NCI-H187 (cell line): ENCODE measurements at regions not wholly inside any gene's neighbourhood (a gene's known extent, or its start where the extent isn't known, plus 50 kb on each side); places are given as distances from the start of the nearest gene placed in this dataset.

Source experiments
- DNase-seq, 2 experiments: peaks; one replicate each; lab custom pipeline; 2025; lab: John Stamatoyannopoulos, UW

- no peak for DNase-seq
Measured at GRCh38 chr3:15952543-15953175, 154.9 kb upstream of the ANKRD28 start.

DNA sequence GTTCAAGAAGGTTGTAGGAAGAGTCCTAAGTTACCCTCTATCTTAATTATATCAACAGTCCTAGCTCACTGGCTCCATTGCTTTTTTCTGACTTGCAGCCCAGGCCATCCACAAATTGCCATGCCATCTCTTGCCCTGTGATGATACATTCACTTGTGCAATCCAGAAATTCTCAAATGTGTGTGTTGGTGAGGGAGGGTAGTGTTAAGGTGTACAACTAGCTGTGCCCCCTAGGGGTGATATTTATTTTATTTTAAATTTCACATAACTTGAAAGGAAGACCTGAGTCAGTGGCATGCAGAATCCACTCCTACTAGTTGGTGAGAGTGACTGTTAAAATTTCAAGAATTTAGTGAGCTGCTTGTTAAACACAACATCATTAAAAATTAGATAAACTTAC lies 156.1 kb upstream of the ANKRD28 start:
- no peak for DNase-seq

- no peak for DNase-seq
Measured at GRCh38 chr3:15955968-15956367, 158.2 kb upstream of the ANKRD28 start.

DNA sequence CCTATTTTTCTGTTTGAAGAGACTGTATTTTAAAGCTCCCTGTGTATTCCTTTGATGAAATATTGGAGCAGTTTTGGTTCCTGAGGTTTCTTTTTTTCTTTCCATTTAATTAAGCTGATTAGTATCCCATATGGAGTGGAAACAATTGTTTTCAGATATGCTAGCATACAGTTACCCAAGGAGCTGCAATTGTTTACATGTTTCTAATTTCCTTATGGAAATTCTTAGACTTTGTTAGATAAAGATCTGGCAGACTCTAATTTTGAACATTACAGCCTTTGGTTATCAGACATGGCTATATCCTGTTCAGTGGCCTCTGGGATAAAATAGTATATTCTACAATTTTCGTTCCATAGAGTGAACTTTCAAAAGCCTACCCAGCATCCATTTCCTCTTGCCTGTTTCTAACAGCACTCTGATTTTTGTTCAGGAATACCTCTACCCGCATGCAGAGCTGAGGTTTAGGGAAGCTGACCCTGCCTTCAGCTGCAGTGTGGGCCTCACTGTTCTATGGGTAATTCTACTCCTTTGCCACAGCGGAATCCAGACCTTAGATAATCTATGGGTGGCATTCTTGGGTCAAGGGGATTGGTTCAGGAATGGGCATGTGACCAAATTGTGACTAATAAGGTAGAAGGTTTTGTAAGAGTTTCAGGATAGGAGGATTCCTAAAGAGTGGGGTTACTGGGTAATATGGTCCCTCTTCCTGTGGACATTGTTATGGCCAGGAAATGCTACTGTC lies 161.1 kb upstream of the ANKRD28 start:
- no peak for DNase-seq

DNA sequence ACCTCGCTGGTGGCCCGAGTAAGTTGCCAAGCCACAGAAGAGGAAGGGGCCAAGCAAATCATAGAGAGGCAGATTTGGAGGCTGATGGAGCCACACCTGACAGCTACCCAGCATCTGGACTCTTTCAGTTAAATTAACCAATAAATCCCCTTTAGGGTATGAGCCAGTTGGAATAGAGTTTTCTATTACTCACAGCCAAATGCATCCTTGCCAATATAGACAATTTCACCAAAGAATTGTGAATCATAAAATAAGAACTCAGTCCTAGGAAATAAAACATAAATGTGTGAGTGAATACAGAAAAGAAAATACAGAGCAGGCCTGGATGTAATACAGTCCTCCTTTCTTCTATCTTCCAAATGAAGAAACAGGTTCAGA lies 161.6 kb upstream of the ANKRD28 start:
- DNase-seq = no peak

- no peak for DNase-seq
Measured at GRCh38 chr3:15964605-15965442, 167.0 kb upstream of the ANKRD28 start.

GRCh38 chr3:15967577-15967976 lies 169.8 kb upstream of the ANKRD28 start:
- no peak for DNase-seq

GRCh38 chr3:15969874-15970640 lies 172.3 kb upstream of the ANKRD28 start:
- DNase-seq = no peak

- no peak for DNase-seq
Measured at GRCh38 chr3:15973414-15973813, 175.6 kb upstream of the ANKRD28 start.

GRCh38 chr3:15973940-15974339 lies 176.2 kb upstream of the ANKRD28 start:
- no peak for DNase-seq

DNA sequence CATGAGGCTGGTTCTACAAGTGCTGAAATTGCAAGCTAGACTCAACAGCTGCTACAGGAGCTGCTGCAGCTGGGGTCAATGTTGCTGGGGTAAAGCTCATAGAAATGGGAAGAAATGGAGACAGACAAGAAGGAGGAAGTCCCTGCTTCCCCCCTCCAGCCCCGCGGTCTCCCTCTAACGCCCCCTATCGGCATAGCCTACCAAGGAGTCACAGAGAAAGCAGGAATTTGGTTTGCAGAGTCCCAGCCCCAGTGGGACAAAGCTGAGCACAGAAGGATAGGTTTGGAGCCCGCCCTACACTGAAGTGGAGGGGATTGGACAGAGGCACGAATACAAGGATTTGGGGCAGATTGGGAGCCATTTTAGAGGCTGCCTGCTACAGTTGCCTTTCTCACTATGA lies 176.9 kb upstream of the ANKRD28 start:
- no peak for DNase-seq

GRCh38 chr3:15976524-15976923 lies 178.7 kb upstream of the ANKRD28 start:
- DNase-seq = no peak

DNA sequence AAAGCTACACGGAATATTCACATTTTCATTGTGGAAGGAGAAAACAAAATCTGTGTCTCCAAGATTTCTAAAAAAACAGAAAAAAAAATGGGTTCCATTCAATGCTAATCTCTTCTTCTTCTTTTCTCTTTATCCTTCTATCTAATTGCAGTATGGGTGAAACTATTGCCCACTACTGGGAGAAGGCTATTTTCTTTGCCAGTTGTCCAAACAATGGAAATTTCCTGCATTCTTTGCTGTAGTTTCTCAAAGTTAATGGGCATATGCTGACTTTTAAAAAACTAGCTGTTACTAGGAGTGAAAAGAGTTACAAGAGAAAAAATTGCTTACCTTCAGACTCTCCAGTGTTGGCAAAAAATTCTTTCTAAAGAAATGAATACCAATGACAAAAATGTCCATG lies 179.3 kb upstream of the ANKRD28 start:
- no peak for DNase-seq

DNA sequence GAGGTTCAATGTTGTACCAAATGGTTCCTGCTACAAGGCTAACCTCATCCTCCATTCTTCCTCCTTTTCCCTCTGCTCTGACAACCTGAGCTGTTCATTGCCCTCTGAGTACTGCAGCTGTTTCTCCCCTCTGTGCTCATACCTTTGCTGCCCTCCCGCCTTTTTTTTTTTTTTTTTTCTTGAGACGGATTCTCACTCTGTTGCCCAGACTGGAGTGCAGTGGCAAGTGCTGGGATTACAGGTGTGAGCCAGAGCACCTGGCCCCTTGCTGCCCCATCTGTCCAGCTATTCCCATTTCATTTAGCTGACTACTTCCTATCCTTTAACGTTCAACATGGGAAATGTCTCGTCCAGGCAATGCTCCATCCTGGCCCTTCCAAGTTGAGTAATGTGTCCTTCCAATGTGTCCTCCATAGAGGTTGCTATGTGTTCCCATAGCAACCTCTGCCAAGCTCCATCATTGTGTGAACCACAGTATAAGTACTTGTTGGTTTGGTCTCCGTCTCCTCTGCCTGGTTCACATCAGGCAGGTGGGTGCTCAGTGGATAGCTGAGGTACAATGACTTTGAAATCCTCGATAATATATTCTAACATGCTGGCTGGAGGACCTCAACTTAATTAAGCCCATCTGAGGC lies 179.9 kb upstream of the ANKRD28 start:
- no peak for DNase-seq

DNA sequence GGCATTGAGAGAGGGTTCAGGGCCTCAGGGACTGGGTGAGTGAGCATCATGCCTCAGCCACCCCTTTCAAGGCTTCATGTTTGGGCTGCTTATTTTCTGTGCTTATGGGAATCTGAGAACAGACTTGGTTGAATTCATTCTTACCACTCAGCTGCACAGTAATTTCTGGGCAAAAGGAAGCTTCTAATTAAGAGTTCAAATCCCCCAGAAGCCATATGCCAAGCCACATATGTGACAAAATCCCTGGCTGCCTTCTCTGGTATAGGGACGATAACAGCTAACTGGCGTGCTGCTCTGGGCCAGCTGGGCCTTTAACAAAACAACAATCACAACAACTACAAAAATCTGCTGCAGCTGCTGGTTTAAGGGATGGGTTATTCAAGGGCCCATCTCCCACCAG lies 181.0 kb upstream of the ANKRD28 start:
- no peak for DNase-seq

GRCh38 chr3:15979495-15979894 lies 181.7 kb upstream of the ANKRD28 start:
- DNase-seq = no peak

DNA sequence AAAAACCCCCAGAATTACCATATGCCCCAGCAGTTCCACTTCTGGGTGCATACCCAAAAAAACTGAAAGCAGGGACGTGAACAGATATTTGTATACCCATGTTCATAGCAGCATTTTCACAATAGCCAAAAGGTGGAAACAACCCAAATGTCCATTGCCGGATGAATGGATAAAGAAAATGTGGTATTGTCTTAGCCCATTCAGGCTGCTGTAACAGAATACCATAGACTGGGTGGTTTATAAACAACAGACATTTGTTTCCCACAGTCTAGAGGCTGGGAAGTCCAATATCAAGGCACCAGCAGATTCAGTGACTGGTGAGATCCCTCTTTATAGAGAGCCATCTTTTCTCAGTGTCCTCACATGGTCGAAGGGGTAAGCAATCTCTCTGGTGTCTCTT lies 182.1 kb upstream of the ANKRD28 start:
- DNase-seq = no peak

DNA sequence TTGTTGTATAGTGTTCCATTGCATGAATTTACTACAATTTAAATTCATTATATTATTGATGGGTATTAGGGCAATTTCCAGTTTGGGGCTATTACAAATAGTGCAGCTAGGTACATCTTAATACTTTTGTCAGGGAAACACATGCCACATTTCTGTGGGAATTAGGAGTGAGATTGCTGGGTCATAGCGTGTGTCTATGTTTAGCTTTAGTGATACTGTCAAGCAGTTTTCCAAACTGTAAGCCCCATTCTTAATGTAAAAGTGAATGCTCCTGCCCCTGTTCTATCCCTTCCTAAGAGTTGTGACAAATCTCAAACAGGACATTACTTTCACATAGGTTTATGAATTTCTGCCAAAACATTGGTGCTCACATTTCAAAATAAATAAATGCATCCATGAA lies 184.5 kb upstream of the ANKRD28 start:
- no peak for DNase-seq

DNA sequence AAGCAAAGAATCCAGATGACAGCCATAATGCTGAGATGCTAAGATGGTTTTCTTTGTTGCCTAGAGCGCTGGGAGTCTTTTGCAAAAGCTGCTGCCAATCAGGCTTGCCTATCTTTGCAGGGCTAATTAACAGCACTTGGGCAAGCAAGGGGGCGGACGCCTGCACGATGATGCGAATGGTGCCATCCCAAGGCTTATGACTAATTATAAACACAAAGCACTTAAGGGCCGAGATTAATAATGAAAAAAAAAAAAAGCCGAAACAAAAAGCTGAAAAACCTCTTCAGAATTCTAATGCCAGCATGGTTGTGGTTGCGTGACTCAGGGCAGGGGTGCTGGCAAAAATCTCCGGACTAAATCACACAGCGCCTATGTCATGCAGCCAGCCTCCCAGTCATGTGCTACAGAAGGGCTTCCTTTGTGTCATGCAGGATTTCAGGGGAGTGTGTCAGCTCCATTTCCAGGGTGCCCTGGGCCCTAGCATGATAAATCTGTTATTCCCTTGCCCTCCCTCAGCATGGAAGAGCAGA lies 185.0 kb upstream of the ANKRD28 start:
- DNase-seq = no peak

DNA sequence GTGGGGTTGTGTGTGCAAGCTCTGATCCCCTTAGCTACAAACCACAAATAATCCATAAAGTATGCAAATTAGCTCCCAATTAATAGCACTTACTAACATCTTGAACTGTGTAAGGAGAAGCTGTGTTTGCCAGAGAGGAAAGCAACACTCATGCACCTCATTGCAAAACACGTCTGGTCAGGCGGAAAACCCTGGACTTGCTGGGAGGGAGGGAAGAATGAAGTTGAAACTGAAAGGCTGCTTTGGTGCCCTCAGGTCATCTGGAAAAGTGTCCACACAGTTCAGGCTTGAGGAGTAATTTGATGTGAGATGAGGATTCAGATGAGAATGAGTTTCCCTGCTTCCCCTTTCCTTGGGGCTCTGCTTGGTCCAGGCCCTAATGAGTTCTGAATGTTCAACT lies 185.5 kb upstream of the ANKRD28 start:
- DNase-seq = no peak

DNA sequence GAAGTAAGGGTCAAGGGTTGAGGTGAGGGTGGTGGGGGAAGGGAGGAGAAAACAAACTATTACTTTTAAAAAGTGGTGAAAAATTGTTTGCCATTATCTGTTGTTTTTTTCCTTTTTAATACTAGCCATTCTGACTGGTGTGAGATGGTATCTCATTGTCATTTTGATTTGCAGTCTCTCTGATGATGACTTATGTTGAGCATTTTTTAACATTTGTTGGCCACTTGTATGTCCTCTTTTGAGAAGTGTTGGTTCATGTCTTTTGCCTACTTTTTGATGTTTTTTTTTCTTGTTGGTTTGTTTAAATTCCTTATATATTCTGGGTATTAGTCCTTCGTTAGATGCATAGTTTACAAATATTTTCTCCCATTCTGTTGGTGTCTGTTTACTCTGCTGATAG lies 185.9 kb upstream of the ANKRD28 start:
- no peak for DNase-seq

DNA sequence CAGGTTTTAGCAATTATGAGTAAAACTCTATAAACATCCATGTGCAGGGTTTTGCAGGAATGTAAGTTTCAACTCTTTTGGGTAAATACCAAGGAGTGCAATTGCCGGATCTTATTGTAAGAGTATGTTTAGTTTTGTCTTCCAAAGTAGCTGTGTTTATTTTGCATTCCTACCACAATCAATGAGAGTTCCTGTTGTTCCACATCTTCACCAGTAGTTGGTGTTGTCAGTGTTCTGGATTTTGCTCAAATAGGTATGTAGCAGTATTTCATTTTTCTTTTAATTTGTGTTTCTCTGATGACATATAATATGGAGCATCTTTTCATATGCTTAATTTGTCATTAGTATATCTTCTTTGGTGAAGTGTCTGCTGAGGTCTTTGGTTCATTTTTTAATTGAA lies 185.1 kb upstream of the GALNT15 start:
- no peak for DNase-seq
